GM21786 (cell line): ENCODE measurements at regions not wholly inside any gene's neighbourhood (a gene's known extent, or its start where the extent isn't known, plus 50 kb on each side); places are given as distances from the start of the nearest gene placed in this dataset.

Source experiments
- ATAC-seq: cut with Tn5 transposase; IDR thresholded peaks from one replicate; pipeline ENCODE4 v1.9.1; 2021; ENCODE audit not compliant: unreplicated experiment

DNA sequence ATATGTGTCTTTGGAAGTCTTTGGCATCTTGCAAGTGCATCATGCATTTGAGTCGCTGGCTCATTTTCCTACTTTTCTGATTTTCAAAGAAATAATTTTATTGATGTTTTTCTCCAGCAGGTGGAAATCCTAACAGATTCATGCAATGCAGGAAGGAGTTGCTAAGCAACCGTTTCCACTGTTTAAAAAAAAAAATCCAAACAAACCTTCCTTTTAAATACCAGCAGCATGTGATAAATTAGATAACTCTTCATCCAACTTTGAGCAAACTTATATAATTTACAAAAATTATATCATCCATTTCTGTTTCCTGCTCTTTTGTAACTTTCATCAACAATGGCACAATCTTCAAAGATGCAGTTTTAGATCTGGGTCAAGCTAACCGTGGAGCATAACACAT lies 364.1 kb downstream of the MFSD1 start:
- no peak for ATAC-seq

DNA sequence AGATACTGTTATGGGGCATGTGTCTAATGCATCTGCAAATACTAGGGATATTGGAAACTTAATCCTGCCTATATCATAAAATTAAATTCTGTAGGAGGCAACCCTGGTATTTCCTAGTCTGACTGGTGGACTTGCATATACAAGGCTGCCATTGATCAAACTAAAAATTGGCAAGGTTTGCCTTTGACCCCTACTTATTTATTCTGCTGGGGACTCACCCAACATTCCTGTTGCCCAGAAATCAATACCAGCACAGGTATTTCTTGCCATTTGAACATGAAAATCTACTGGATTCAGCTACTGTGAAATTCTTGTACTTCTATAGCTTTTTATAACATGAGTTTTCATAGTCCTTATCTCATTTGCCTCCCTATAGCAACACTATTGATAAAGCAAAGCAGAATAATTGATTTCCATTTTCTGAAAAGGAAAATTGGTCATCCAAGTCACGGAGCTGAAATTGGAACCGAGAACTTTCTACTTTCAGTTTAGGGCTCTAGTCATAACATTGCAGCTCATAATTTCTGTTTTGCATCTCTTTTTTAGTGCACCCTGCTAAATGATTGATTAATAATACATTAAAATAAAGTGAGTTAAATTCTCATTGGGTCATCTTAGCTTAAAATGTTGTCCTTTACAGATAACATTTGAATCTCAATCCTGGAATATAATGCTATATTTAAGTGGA lies 365.2 kb downstream of the MFSD1 start:
- ATAC-seq: no peak

DNA sequence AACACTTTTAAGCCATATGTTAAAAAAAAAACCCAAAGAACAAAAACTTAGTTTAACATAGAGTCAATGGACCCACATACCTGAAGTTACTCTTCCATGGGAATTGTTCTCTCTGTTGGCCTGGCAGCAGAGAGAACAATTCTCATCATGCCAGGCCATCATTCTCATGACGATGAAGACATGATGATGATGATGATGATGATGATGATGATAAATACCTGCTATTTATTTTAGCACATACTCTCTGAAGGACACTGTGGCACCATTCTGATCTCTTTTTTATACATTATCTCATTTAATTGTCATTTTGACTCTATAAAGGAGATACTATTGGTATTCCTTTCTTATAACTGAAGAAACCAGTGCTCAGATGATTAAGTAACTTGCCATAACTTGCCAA lies 366.9 kb downstream of the MFSD1 start:
- no peak for ATAC-seq

DNA sequence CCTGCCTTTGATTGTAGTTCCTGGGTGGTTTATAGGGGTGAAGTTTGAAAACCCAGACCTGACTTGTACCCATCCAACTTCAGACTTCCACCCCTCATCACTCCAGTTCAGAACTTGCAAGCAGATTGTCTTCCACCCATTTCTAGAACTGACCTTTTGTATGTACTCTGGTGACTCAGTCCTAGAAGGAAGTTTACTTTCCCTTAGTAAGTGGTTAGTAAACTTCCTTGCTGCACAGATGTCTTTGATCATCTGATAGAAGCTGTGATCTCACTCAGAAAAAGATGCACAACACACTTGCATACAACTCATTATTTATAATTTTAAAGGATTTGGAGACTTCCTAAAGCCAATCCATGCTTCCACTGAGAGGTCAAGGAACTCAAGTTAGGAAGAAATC lies 368.0 kb downstream of the MFSD1 start:
- no peak for ATAC-seq

DNA sequence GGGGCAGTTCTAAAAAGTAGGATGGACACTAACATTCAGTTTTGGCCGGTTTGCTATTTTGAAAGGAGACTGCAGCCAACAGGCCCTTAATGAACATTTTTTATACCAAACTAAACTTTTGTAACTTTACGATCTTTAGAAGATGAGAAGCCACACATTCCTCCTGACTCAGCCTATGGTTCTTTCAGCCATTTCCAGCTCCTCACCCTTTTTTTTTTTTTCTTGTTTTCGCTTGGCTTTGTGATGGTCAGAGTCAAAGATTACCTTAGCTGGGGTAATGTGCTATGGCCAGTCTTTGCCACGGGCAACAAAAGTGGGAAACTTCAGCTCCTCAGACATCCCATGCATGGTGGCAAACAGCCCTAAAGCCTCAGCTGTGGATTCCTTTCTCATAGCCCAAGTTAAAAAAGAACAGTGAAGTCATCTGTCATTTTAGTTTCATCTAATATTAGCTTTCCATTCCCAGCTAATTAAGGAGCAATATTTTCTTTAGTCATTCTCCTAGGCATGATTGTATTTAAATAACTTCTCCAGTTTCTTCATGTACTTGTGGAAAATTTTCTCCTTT lies 368.7 kb downstream of the MFSD1 start:
- no peak for ATAC-seq

DNA sequence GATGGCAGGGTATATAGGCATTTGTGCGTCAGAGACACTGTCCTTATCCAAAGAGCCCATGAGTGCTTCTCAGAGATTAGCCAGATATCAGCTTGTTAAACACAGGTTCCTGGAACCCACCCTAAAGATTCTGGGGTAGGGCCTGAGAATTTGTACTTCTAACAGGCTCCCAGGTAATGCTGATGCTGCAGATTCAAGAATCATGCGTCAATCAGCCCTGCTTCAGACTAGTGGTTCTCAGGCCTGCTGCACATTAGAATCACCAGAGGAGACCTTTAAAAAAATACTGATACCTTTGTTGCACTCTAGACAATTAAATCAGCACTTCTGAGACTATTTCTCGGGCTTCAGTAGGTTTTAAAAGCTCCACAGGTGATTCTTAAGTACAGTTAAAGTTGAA lies 369.5 kb downstream of the MFSD1 start:
- no peak for ATAC-seq

DNA sequence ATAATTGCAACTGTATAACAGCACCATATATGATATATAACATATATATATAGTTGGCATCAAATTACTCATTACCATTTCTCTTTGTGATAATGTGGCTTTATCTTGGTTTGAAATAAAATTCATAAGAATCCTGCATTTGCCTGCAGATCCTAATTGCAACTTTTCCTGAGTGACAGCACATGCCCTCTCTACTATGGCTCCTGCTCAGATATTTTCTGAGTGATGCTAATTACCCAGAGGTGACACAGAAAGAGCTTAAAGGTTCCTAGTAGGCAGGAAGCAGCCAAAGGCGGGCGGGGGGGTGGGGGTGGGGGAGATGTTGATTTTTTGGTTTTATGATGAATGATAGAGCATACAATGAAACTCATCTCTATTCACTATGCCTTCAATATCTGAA lies 370.6 kb downstream of the MFSD1 start:
- ATAC-seq: no peak

DNA sequence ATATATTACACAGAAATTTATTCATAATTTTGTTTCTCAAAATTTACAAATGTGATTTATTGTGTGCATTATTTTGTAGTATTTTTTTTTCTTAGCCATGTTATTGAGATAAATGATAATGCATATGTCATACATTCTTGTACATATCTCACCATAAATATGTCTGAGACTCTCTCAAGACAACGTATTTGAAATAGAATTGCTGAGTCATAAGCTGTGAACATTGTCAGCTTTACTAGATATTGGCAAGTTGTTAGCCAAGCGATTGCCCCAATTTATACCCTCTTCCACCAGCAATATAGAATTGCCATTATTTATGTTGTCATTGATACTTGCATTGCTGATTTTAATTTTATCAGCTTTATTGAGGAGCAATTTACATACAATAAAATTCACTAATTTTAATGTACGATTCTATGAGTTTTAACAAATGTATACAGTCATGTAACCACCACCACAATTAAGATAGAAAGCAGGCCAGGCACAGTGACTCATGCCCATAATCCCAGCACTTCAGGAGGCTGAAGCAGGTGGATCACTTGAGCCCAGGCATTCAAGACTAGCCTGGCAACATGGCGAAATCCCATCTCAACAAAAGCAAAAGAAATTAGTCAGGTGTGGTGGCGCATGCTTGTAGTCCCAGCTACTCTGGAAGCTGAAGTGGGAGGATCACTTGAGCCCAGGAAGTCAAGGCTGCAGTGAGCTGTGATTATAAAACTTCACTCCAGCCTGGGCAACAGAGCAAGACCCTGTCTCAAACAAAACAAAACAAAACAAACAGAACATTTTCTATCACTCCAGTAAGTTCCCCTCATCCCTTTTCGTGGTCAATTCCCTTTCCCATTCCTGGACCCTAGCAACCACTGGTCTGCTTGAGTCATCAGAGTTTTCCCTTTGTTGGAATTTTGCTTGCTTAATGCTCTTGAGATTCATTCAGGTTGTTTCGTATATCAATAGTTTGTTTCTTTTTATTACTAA lies 373.1 kb downstream of the MFSD1 start:
- ATAC-seq: no peak

DNA sequence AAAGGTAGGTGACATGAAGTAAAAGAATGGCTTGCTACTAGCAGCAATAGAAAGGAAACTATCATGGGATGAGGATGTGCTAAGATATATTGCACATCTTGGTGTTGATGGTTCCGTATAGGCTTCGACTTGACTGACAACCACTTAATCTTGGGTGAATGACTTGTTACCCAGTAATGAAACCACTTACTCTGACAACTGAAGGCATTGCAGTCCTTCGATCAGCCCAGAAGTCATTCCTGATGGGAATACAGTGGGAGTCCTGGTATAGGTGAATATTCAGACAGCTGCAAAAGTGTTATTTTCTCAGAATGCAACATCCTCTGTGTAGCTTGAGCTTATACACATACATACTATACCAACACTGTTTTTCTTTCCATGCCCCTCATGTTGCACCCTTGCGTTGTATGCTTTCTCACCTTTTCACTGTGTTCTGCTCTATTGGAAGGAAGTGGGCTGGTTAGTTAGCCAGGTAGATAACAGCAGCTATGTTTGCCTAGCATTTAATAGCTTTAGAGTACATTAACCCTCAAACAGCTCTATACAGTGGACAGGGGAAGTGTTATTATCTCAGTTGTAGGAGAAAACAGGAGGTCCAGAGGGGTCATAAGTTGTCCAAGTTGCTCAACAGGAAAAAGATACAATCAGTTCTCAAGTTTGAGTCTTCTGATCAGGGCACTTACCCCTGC lies 376.5 kb downstream of the MFSD1 start:
- ATAC-seq: no peak

DNA sequence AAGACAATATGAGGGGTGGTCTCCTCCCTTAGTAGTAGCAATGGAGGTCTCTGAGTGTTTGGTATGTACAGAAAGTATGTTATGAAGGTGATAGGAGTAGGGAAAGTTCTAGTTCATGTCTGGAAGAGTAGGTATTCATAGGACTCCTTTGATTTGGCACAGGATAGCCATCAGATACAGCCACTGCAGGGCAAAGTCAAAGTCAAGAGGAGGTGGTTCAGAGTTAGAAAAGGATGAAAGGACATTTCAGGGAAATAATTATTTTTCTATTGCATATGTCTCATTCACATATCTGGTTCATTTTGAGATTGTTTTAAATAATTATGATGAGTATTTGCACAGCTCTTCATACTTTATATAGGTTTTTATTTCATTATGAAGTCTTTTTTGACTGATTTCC lies 381.1 kb downstream of the MFSD1 start:
- no peak for ATAC-seq

DNA sequence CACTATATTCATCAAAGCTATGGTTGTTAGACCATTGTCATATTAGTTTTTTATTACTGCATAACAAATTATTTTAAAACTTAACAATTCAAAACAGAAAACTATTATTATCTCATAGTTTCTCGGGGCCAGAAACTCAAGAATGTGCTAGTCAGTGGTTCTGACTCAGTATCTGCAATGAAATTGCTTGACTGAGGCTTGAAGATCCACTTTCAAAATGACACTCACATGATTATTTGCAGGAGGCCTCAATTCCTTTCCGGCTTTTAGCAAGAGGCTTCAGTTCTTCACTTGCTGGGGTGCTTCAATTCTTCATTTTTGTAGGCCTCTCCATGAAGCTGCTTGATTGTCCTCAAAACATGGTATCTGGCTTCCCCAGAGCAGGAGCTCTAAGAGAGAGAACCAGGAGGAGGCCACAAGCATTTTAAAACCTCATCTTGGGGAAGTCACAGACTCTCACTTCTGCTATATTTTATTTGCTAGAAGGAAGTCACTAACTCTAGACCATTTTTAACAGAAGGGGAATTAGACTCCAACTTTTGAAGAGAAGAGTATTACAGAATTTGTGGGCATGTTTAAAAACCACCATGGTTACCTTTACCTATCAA lies 383.7 kb downstream of the MFSD1 start:
- peak; percentile 71 for ATAC-seq

DNA sequence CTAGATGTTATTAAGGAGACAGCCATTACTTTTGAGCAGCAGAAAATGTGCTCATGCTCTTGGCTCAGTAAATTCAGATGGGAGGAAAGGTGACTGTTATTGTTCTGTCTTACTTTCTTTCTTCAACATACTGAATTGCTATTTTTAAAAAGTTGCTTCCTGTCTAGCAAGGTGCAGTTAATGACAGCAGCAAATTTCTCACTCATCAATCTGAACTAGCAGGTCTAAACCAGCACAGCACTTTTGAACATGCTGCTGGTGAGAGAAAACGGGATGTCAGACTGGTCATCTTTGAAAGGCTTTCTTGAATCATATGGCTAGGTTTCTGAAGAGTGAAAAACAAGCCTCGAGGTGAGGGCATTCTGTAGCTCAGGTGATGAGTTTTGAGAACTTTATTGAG lies 384.7 kb downstream of the MFSD1 start:
- ATAC-seq: peak; percentile 61

DNA sequence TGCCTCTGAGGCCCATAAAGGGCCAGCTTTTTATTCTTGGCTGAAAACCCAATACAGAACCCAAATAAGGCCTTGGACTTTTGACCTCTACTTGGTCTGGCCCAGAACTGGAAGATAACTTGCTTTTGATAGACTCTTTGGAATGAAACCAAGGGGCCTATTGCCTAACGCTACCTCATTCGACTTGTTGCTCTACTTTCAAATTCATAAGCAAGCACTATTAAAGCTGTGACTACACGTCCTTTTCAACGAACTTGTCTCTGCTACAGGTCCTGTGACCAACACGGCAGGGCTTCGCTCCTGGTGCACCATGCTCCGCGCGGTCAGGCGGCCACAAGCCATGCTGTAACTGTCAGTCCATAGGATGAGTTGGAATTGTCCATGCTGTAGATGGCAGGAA lies 385.4 kb downstream of the MFSD1 start:
- ATAC-seq: no peak

DNA sequence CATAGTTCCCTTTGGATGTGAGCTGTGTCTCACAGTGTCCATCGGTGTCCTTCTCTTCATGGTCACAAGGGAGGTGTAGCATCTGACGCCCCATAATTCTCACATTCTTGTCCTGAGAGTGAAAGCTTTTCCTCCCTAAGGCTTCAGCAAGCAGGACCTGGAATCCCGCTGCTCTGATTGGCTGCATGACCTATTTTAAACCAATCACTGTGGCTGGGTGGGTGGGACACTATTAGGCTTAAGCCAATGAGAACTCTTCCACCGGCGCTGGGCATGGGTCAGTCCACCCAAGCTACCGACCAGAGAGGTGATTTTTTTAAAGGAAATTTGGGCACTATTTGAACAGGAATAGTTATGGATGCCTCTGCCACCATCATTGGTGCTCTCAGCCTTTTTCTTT lies 385.9 kb downstream of the MFSD1 start:
- ATAC-seq: no peak

DNA sequence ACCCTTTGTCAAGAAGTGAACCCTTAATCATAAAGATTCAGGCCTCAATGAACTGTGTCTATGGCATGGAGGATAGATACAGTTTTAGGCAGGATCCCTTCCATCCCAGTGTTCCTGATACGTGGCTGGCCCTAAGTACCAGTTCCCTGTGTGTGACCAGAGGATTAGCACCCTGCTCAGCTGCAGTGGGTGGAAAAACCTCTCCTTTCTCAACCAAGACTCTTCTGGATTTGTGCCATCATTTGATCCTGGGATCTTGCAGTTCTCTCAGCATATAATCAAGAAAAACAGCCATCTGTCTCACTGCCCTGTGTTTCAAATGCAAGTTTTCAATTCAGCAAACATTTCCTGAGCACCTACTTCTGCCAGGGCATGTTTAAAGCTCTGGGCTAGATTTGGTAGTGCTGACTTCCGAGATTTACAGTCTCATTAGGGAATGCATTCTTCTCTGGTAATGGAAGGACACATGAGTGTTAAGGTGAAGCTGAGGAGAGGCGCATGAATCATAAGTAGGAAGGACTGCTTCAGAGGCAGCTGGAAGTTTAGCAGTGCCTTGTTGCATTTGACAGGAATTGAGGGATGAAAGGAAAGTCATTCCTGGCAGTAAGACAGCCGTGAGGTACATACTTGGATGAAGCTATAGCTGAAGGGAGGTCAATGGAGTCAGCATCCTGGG lies 388.3 kb downstream of the MFSD1 start:
- ATAC-seq: no peak

DNA sequence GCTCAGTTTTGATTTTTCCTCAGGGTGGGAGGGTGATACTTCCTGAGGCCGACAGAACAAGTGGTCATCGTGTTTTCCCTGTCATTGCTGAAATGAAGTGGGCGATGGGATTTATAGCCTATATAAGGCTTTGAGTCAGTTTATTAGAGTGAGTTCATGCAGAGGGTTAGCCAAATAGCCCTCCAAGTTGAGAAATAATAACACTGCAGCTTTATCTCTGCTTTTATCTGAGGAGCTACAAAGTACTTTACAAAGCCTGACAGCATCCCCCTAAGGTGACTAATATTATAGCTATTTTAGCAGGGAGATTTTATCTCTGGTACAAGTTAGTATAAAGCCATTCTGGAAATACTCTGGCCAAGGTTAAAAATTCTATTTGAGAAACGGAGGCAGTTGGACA lies 389.6 kb downstream of the MFSD1 start:
- ATAC-seq: no peak

DNA sequence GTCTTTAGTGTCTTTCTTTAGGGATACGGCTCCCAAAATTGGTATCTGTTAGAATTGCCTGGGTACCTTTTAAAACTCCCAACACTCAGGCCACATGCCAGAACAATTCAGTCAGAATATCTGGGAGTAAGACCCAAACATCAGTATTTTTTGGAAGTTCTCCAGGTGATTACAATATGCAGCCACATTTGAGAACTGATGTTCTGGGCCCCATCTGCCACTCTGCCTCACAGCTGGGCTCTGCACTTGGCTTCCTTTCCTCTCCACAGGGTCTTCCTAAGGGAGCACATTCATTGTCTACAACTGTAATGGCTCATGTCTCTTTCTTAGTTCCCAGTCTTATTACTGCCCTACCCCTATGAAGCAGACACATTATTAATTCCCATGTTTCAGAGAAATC lies 394.5 kb downstream of the MFSD1 start:
- no peak for ATAC-seq

DNA sequence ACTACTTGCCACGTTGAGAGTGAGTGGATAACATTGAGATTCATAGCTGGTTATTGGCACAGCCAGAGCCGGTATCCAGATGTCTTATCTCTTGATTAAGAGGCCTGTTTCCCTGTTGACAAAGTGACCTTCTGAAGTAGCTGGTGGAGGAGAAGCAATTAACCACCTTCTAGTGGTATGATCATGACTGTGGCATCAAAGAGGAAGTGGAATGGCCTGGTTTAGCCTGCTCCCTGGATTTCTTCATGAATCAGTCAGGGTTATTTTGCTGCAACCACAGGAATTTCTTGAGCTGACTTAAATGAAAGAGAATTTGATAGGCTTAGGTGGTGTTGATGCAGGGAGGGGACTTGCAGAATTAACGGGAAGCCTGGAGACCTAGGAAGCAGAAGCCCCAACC lies 398.3 kb downstream of the MFSD1 start:
- no peak for ATAC-seq

DNA sequence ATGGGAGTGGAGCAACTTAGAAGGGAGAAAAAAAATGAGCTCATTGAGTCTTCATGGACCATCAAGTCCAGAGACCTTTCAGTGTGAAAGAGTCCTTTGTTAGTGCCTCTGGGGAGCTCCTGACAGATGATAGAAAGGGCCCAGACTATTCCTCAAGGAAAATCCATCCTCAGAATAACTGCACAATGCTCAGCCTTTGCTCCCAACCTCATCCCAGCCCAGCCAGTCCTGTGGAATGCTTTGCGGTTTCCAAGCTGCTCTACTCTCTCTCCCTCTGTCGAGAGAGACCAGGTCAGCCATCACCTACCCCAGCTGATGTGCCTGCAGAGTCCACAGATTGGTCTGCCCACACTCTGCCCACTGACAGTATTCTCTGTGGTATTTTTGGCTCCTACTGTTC lies 406.2 kb downstream of the MFSD1 start:
- ATAC-seq: no peak

DNA sequence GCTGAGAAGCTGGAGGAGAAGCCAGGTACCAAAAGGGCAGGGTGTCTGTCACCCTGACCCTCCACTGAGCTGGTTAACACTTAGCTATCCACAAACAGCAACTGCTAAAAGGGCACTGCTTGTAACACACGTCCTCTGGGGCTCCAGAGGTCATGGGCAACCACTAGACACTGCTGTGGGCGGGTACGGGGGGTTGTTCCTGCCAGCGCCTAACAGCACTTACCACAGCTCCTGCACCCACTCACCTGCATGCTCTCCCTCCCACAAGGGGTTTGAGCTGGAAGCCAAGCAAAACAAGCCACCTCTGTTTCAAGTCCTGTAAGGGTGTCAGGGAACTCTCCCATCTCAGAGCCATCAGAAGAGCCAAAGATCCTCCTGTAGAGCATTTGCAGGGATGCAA lies 407.6 kb downstream of the MFSD1 start:
- no peak for ATAC-seq

DNA sequence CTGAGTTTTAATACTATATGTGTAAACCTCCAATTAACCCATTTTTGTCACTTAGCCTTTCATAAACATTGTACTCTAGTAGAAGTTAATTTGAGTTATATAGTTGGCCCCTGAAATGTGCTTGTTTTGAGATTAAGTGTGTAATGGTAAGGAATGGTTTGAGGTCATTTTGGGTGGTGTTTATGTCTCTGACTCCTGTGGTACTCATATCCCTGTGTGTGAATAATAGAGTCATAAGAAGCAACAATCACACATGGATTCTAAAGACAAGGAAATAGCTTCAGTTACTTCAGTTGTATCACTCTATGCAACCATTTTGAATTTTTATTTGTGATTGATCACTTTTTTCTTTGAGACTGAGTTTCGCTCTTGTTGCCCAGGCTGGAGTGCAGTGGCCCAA lies 408.5 kb downstream of the MFSD1 start:
- ATAC-seq: no peak
